IMR-90 (cell line): ENCODE measurements at regions not wholly inside any gene's neighbourhood (a gene's known extent, or its start where the extent isn't known, plus 50 kb on each side); places are given as distances from the start of the nearest gene placed in this dataset.
A peak's percentile ranks its signal among the peaks of the same experiment; 100 is the strongest.

Source experiments
- ATAC-seq: fragments of 200-7000 bp; cut with Tn5 transposase; 2 replicates; pipeline ENCODE4 v1.9.1; 2020; ENCODE audit warnings: low read depth, mild to moderate bottlenecking, moderate library complexity
- BruUV-seq: library from RNA; stranded (reverse); fragments of 400-500 nt; replicated peaks from 2 replicates; lab custom pipeline; 2021; lab: Mats Ljungman, UMichigan
- CTCF ChIA-PET: fragments of 300-600 bp; formaldehyde crosslinking; extraction: SDS; loops from one replicate; lab custom pipeline; 2021; ENCODE audit warnings: antibody characterized with exemption; lab: Yijun Ruan, JAX
- POLR2A ChIA-PET: fragments of 300-600 bp; sonication (Branson Sonifier 250); formaldehyde crosslinking; loops from one replicate; lab custom pipeline; 2022; ENCODE audit warnings: antibody characterized with exemption; ENCODE audit not compliant: unreplicated experiment; lab: Charles Lee
- DNase-seq: peaks from one replicate; pipeline ENCODE4 v3.0.0; 2013
- H2AFZ ChIP-seq: replicated peaks from 2 replicates; pipeline ENCODE3; 2013; ENCODE audit warnings: low read length, mild to moderate bottlenecking; ENCODE audit not compliant: poor library complexity
- H2AK5ac ChIP-seq: 2 replicates; pipeline ENCODE4 v1.6.1; 2013; ENCODE audit warnings: low read depth, low read length, inconsistent platforms
- H2AK9ac ChIP-seq: replicated peaks from 2 replicates; pipeline ENCODE3; 2013; ENCODE audit warnings: mild to moderate bottlenecking, low read depth, low read length, moderate library complexity; ENCODE audit not compliant: poor library complexity
- H2BK120ac ChIP-seq: 2 replicates; pipeline ENCODE4 v1.6.1; 2013; ENCODE audit warnings: low read depth, low read length, inconsistent platforms
- H2BK15ac ChIP-seq: 3 replicates; pipeline ENCODE4 v1.6.1; 2013; ENCODE audit warnings: low read depth, low read length, inconsistent platforms
- H2BK20ac ChIP-seq: 2 replicates; pipeline ENCODE4 v1.6.1; 2013; ENCODE audit warnings: low read depth, mild to moderate bottlenecking, inconsistent platforms, low read length, moderate library complexity
- H2BK5ac ChIP-seq: 2 replicates; pipeline ENCODE4 v1.6.1; 2013; ENCODE audit warnings: mild to moderate bottlenecking, low read depth, low read length, inconsistent platforms; ENCODE audit not compliant: poor library complexity, severe bottlenecking
- H3K14ac ChIP-seq: replicated peaks from 2 replicates; pipeline ENCODE4 v1.6.1; 2013; ENCODE audit warnings: low read depth, low read length, inconsistent platforms
- H3K18ac ChIP-seq: 2 replicates; pipeline ENCODE4 v1.6.1; 2013; ENCODE audit warnings: low read depth, low read length, control low read depth
- H3K23ac ChIP-seq: 2 replicates; pipeline ENCODE4 v1.6.1; 2013; ENCODE audit warnings: low read depth, low read length, inconsistent platforms
- H3K27ac ChIP-seq: 2 replicates; pipeline ENCODE4 v1.5.1; 2013; ENCODE audit warnings: mild to moderate bottlenecking, control low read depth, low read length; ENCODE audit not compliant: insufficient read depth
- H3K27me3 ChIP-seq: 2 replicates; pipeline ENCODE4 v1.6.1; 2013; ENCODE audit warnings: low read length; ENCODE audit not compliant: control insufficient read depth, insufficient read depth
- H3K36me3 ChIP-seq: 2 replicates; pipeline ENCODE4 v1.6.1; 2013; ENCODE audit warnings: low read length, mixed read lengths; ENCODE audit not compliant: control insufficient read depth, insufficient read depth
- H3K4ac ChIP-seq: 2 replicates; pipeline ENCODE4 v1.6.1; 2013; ENCODE audit warnings: low read depth, low read length, inconsistent platforms
- H3K4me1 ChIP-seq: 2 replicates; pipeline ENCODE4 v1.6.1; 2013; ENCODE audit warnings: low read length, mixed read lengths; ENCODE audit not compliant: control insufficient read depth, insufficient read depth
- H3K4me2 ChIP-seq: 2 replicates; pipeline ENCODE4 v1.6.1; 2013; ENCODE audit warnings: low read depth, mild to moderate bottlenecking, control low read depth, low read length, moderate library complexity
- H3K4me3 ChIP-seq: 2 replicates; pipeline ENCODE4 v1.5.1; 2013; ENCODE audit warnings: low read depth, mild to moderate bottlenecking, control low read depth, low read length, moderate library complexity; ENCODE audit not compliant: insufficient read depth
- H3K56ac ChIP-seq: 2 replicates; pipeline ENCODE4 v1.6.1; 2013; ENCODE audit warnings: low read length, inconsistent platforms; ENCODE audit not compliant: insufficient read depth; ENCODE audit errors: extremely low read depth
- H3K79me1 ChIP-seq, 2 experiments: 2 replicates each; pipeline ENCODE4 v1.6.1; 2013; ENCODE audit warnings: low read length in 2 of 2, inconsistent platforms in 1 of 2, low read depth in 1 of 2
- H3K9ac ChIP-seq: 2 replicates; pipeline ENCODE4 v1.6.1; 2013; ENCODE audit warnings: low read depth, low read length, control low read depth
- H3K9me1 ChIP-seq: 2 replicates; pipeline ENCODE4 v1.6.1; 2013; ENCODE audit warnings: low read length, inconsistent platforms; ENCODE audit not compliant: insufficient read depth
- H3K9me3 ChIP-seq: 2 replicates; pipeline ENCODE4 v1.6.1; 2013; ENCODE audit warnings: low read length; ENCODE audit not compliant: control insufficient read depth, insufficient read depth
- H4K20me1 ChIP-seq: 2 replicates; pipeline ENCODE4 v1.6.1; 2013; ENCODE audit warnings: low read length, inconsistent platforms; ENCODE audit not compliant: insufficient read depth
- H4K5ac ChIP-seq: 2 replicates; pipeline ENCODE4 v1.6.1; 2013; ENCODE audit warnings: mild to moderate bottlenecking, low read depth, low read length, control low read depth
- H4K8ac ChIP-seq, 2 experiments: 2 replicates each; pipeline ENCODE4 v1.6.1; 2013; ENCODE audit warnings: low read depth in 2 of 2, low read length in 2 of 2, control low read depth in 1 of 2, inconsistent platforms in 1 of 2
- H4K91ac ChIP-seq: 2 replicates; pipeline ENCODE4 v1.6.1; 2013; ENCODE audit warnings: low read depth, low read length, inconsistent platforms; ENCODE audit not compliant: insufficient read depth
- CEBPB ChIP-seq: IDR thresholded peaks from 2 replicates; pipeline ENCODE4 v1.6.1; 2012; ENCODE audit warnings: low read depth, low read length, improper control_type of control experiment
- SMC3 ChIP-seq: fragments of 150-350 bp; IDR thresholded peaks from 2 replicates; pipeline ENCODE4 v1.6.1; 2016; ENCODE audit warnings: low read depth, mild to moderate bottlenecking, antibody characterized with exemption, low read length, moderate library complexity
- WGBS, 2 experiments: methylation state at CpG; one replicate each; pipeline versions ENCODE4 v1.1.5 to v1.1.7; 2013; ENCODE audit warnings: missing lambda C conversion rate in 2 of 2; ENCODE audit not compliant: insufficient read length in 1 of 2; ENCODE audit errors: extremely low coverage in 2 of 2; 5-methylcytosine and 5-hydroxymethylcytosine counted together
- dilution Hi-C: fragments of 300-500 bp; cut with HindIII; formaldehyde crosslinking; loops from one replicate; pipeline ENCODE4 v1.14.3; 2018; ENCODE audit warnings: low sequenced_read_pairs; ENCODE audit not compliant: unreplicated experiment
- in situ Hi-C: fragments of 300-500 bp; cut with MboI; formaldehyde crosslinking; loops from 3 replicates; pipeline ENCODE4 v1.14.3; 2019; ENCODE audit warnings: low sequenced_read_pairs, inconsistent platforms, mixed read lengths
- intact Hi-C: fragments of 100-400 bp; cut with micrococcal nuclease; formaldehyde crosslinking; loops from 2 replicates; pipeline ENCODE4 v1.10.0; 2022

DNA sequence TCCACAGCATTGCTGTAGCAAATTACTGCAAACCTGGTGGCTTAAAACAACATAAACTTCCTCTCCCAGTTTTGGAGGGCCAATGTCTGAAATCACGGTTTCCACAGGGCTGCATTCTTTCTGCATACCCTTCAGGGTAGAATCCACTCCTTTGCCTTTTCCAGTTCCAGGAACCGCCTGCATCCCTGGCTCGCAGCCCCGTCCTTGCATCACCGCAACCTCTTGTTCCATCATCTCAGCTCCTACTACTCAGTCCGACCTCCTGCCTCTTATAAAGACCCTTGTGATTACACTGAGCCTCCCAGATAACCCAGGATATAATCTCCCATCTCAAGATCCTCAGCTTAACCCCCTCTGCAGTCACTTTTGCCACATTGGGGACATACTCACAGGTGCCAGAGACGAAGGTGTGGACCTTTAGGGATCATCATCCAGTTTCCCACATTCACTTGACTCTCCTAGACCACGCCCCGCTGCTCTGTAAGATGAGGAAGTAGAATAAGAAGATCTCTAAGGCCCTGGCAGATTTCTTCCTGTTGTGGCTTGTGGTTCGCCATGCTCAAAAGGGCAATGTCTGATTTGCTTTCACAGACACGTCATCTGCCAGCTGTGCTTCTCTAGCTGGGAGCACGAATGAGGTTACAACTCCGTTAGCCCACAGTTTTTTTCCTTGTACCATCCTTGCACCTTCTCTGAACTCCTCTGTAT is 103.6 kb upstream of the AGAP1 start:
- WGBS, 2 experiments = 64% methylated on average over 8 of the region's 13 CpGs; no CpG with 5 or more reads in 1 of the 2 experiments
- H2BK20ac ChIP-seq = no peak overlapping the region
- BruUV-seq = no TSS peak
- peaks cover 6% of the 10 kb centered on the region; the same call in 1 of the 2 replicates for H3K9me1 ChIP-seq
- H3K4me3 ChIP-seq = no peak overlapping the region
- no peak overlapping the region for H2AK9ac ChIP-seq
- no peak overlapping the region for H4K8ac ChIP-seq
- H2BK120ac ChIP-seq = no peak overlapping the region
- no peak overlapping the region for H3K23ac ChIP-seq
- POLR2A ChIA-PET = no interaction called here
- no peaks in the 10 kb centered on the region for H4K20me1 ChIP-seq
- no peak overlapping the region for H3K4me2 ChIP-seq
- H2AK5ac ChIP-seq = no peak overlapping the region
- H2BK5ac ChIP-seq = no peak overlapping the region
- dilution Hi-C loops (no loop called here), in situ Hi-C loops (no loop called here), intact Hi-C loops (no loop called here)
- H3K14ac ChIP-seq = no peak overlapping the region
- H3K9ac ChIP-seq = no peak overlapping the region
- H3K56ac ChIP-seq = no peak overlapping the region
- H3K9me3 ChIP-seq = no peaks in the 10 kb centered on the region
- H3K27ac ChIP-seq = no peak overlapping the region
- no peaks in the 10 kb centered on the region for H3K79me1 ChIP-seq
- H3K27me3 ChIP-seq = no peaks in the 10 kb centered on the region; the same call in 1 of the 2 replicates
- no peak overlapping the region for H4K5ac ChIP-seq
- no peak overlapping the region for H3K18ac ChIP-seq
- H3K4ac ChIP-seq = no peak overlapping the region
- no peak overlapping the region for H2BK15ac ChIP-seq
- TF ChIP-seq SMC3 (no peak), CEBPB (no peak)
- no peak overlapping the region for H4K91ac ChIP-seq
- ATAC-seq (peak; percentile 17; the same call in 1 of the 2 replicates), DNase-seq (peak; percentile 33)
- CTCF ChIA-PET = no interaction called here
- no peak overlapping the region for H2AFZ ChIP-seq
- H3K4me1 ChIP-seq = peaks cover 2% of the 10 kb centered on the region
- H3K36me3 ChIP-seq = no peaks in the 10 kb centered on the region
